Prostate gland (tissue), 2 donors: ENCODE measurements at regions not wholly inside any gene's neighbourhood (a gene's known extent, or its start where the extent isn't known, plus 50 kb on each side); places are given as distances from the start of the nearest gene placed in this dataset.

Source experiments
- CTCF ChIP-seq, 4 experiments: fragments of 200-600 bp in 2 of 4; fragments of 450-650 bp in 2 of 4; sonication (generic) in 2 of 4; IDR thresholded peaks; 1 replicate in 3 of 4; 2 replicates in 1 of 4; pipeline ENCODE4 v1.5.1; 2016 to 2019; ENCODE audit warnings: antibody characterized with exemption in 4 of 4, mild to moderate bottlenecking in 2 of 4, moderate library complexity in 2 of 4
- POLR2A ChIP-seq: fragments of 450-650 bp; IDR thresholded peaks from one replicate; pipeline ENCODE4 v1.6.1; 2016; ENCODE audit warnings: antibody characterized with exemption, mild to moderate bottlenecking

- no peak for TF ChIP-seq CTCF (IDR thresholded peaks at IDR 0.05)
- no peak for TF ChIP-seq POLR2A
These were observed 104.4 kb downstream of the LIPG start for GRCh38 chr18:49666045-49666775.
